Stomach (tissue), 8 donors: ENCODE measurements at regions not wholly inside any gene's neighbourhood (a gene's known extent, or its start where the extent isn't known, plus 50 kb on each side); places are given as distances from the start of the nearest gene placed in this dataset.
A peak's percentile ranks its signal among the peaks of the same experiment; 100 is the strongest.

Experiments used
- DNase-seq, 2 donors: peaks; one replicate each; pipeline versions ENCODE4 v3.0.0 to v3.0.0-alpha.2; 2013 to 2019
- H3K27ac ChIP-seq, 5 donors: fragments of 200-600 bp in 4 of 5; sonication (generic) in 4 of 5; one replicate each; pipeline ENCODE4 v1.5.1; 2013 to 2019; ENCODE audit warnings: mild to moderate bottlenecking in 1 of 5, moderate library complexity in 1 of 5
- H3K27me3 ChIP-seq, 3 donors: fragments of 200-600 bp; sonication (generic); one replicate each; pipeline ENCODE4 v1.5.1; 2017 to 2019; ENCODE audit warnings: mixed run types in 1 of 3
- H3K36me3 ChIP-seq, 4 donors: fragments of 200-600 bp; sonication (generic); 1 replicate in 3 of 4; 2 replicates in 1 of 4; pipeline ENCODE4 v1.5.1; 2016 to 2019
- H3K4me1 ChIP-seq, 4 donors: fragments of 200-600 bp; sonication (generic); one replicate each; pipeline ENCODE4 v1.5.1; 2016 to 2019
- H3K4me3 ChIP-seq, 4 donors: fragments of 200-600 bp; sonication (generic) in 3 of 4; one replicate each; pipeline ENCODE4 v1.5.1; 2016 to 2019; ENCODE audit warnings: mild to moderate bottlenecking in 1 of 4
- H3K9me3 ChIP-seq, 4 donors: fragments of 200-600 bp; sonication (generic); one replicate each; pipeline ENCODE4 v1.5.1; 2016 to 2019
- CTCF ChIP-seq, 7 experiments: fragments of 450-650 bp in 4 of 7; fragments of 200-600 bp in 3 of 7; sonication (generic) in 3 of 7; IDR thresholded peaks; one replicate each; pipeline ENCODE4 v1.5.1; 2016 to 2019; ENCODE audit warnings: antibody characterized with exemption in 7 of 7, control low read depth in 2 of 7, mild to moderate bottlenecking in 1 of 7
- EP300 ChIP-seq: sonication (generic); formaldehyde crosslinking; IDR thresholded peaks from one replicate; pipeline ENCODE4 v1.6.1; 2017; ENCODE audit warnings: antibody characterized with exemption
- POLR2A ChIP-seq, 4 donors: fragments of 450-650 bp; IDR thresholded peaks; one replicate each; pipeline ENCODE4 v1.6.1; 2016; ENCODE audit warnings: antibody characterized with exemption in 4 of 4, control low read depth in 2 of 4, mild to moderate bottlenecking in 1 of 4, moderate library complexity in 1 of 4
- POLR2AphosphoS5 ChIP-seq, 3 donors: sonication (generic); formaldehyde crosslinking; IDR thresholded peaks; one replicate each; pipeline ENCODE4 v1.6.1; 2016; ENCODE audit warnings: antibody characterized with exemption in 3 of 3
- WGBS, 5 donors: extraction: QIAGEN DNeasy Blood & Tissue Kit in 3 of 5; methylation state at CpG; one replicate each; pipeline versions ENCODE4 v1.1.5 to v1.1.7; 2013 to 2018; 5-methylcytosine and 5-hydroxymethylcytosine counted together
- intact Hi-C: fragments of 100-400 bp; cut with DNase I; formaldehyde crosslinking; loops from one replicate; pipeline ENCODE4 v1.15.1; 2023; ENCODE audit warnings: low total_unique reads
- donor health status: healthy with polysubstance abuse.
- donor health status: Bipolar disorder and iron deficiency.
- donor health status: healthy.

DNA sequence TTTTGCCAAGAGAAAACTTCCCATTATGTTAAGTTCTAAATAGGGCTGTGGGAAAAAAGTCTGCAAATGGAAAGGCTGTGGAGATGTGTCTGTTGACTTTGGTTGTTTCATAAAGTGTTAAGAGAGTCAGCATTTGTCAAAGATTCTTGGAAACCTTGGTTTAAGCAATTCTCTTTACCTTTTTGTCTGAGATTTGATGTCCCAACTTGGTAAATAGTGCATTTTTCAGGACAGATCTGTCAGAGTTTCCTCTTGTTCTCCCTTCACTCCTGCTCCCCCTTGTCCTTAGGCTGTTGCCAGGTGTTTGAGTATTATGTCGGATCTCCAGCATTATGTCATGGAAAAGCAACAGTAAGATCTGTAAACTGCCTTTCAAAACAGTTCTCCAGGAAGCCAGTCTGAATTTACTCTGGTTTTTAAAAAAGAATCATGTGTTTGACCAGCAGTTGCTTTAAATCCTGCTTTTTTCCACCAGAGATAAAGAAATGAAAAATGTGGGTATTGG lies 79.1 kb upstream of the ADAMTSL1 start:
- DNase-seq, result no peak
- TF ChIP-seq EP300 (no peak), POLR2A (IDR thresholded peaks at IDR 0.05) (no peak), CTCF (IDR thresholded peaks at IDR 0.05) (no peak), POLR2AphosphoS5 (IDR thresholded peaks at IDR 0.05) (no peak)
- no peaks in the 10 kb centered on the region for H3K9me3 ChIP-seq
- no peaks in the 10 kb centered on the region for H3K36me3 ChIP-seq
- no peak overlapping the region for H3K27ac ChIP-seq
- 39 to 53% (median 53%) methylated on average over 1 of the region's 1 CpG for WGBS, 5 donors
- no peak overlapping the region for H3K4me3 ChIP-seq
- H3K4me1 ChIP-seq, result peaks cover 0 to 21% (median 11%) of the 10 kb centered on the region in 4 donors
- H3K27me3 ChIP-seq, result no peaks in the 10 kb centered on the region
- intact Hi-C loops, result no loop called here

DNA sequence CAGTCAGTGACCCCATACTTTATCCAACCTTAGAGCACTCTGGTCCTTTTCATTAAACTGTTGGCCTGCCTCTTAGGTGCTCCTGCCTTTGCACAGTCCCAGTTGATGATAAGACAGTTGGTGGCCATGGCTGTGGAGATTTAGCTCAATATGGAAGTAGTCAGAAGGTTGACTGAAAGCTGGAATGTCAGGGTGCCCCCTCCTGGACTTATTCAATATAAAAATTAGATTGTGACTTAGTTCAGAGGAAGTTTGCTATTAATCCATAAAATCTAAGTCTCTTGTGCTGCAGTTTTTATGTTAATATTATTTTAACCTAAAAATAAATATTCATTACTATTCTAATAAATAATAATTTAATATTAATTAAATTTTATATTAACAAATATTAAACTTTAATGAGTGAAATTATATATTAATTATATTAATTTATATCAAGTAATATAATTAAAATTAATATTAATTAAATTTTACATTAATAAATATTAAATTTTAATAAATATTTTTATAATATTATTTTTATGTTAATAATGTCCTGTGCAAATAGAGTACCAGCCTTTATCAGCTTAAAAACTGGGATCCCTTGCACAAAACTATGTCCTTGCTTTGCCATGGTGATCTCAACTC lies 77.7 kb upstream of the ADAMTSL1 start:
- intact Hi-C loops, result no loop called here
- TF ChIP-seq CTCF (IDR thresholded peaks at IDR 0.05), result no peak
- no peak for TF ChIP-seq EP300
- no peak for TF ChIP-seq POLR2A (IDR thresholded peaks at IDR 0.05)
- no peak for TF ChIP-seq POLR2AphosphoS5 (IDR thresholded peaks at IDR 0.05)
- H3K4me1 ChIP-seq, result peaks cover 0 to 21% (median 11%) of the 10 kb centered on the region in 4 donors
- H3K27me3 ChIP-seq, result no peaks in the 10 kb centered on the region
- DNase-seq, result peak in 1 of 2 donors; percentile 15
- no peaks in the 10 kb centered on the region for H3K9me3 ChIP-seq
- H3K4me3 ChIP-seq, result no peak overlapping the region
- no peaks in the 10 kb centered on the region for H3K36me3 ChIP-seq
- no peak overlapping the region for H3K27ac ChIP-seq

- no peaks in the 10 kb centered on the region for H3K36me3 ChIP-seq
- H3K4me1 ChIP-seq, result peaks cover 0 to 21% (median 11%) of the 10 kb centered on the region in 4 donors
- no peak overlapping the region for H3K4me3 ChIP-seq
- 43 to 53% (median 51%) methylated on average over 2 of the region's 2 CpGs for WGBS, 5 donors
- H3K27ac ChIP-seq, result no peak overlapping the region
- H3K27me3 ChIP-seq, result no peaks in the 10 kb centered on the region
- TF ChIP-seq CTCF (IDR thresholded peaks at IDR 0.05), result no peak
- no peak for TF ChIP-seq POLR2A (IDR thresholded peaks at IDR 0.05)
- TF ChIP-seq EP300, result no peak
- no peak for TF ChIP-seq POLR2AphosphoS5 (IDR thresholded peaks at IDR 0.05)
- H3K9me3 ChIP-seq, result no peaks in the 10 kb centered on the region
- intact Hi-C loops, result no loop called here
- no peak for DNase-seq
These were observed 76.9 kb upstream of the ADAMTSL1 start for GRCh38 chr9:18397076-18397475.

GRCh38 chr9:18398038-18398437 lies 75.9 kb upstream of the ADAMTSL1 start:
- intact Hi-C loops, result no loop called here
- TF ChIP-seq EP300 (no peak), POLR2A (IDR thresholded peaks at IDR 0.05) (no peak), CTCF (IDR thresholded peaks at IDR 0.05) (no peak), POLR2AphosphoS5 (IDR thresholded peaks at IDR 0.05) (no peak)
- no peak overlapping the region for H3K27ac ChIP-seq
- H3K27me3 ChIP-seq, result no peaks in the 10 kb centered on the region
- H3K4me3 ChIP-seq, result no peak overlapping the region
- WGBS, 5 donors, result 90 to 100% (median 97%) methylated on average over 1 of the region's 1 CpG
- H3K36me3 ChIP-seq, result no peaks in the 10 kb centered on the region
- no peak for DNase-seq
- no peaks in the 10 kb centered on the region for H3K9me3 ChIP-seq
- peaks cover 0 to 16% (median 11%) of the 10 kb centered on the region in 4 donors for H3K4me1 ChIP-seq
